ENCODE measurements at regions not wholly inside any gene's neighbourhood (a gene's known extent, or its start where the extent isn't known, plus 50 kb on each side); places are given as distances from the start of the nearest gene placed in this dataset.

DNA sequence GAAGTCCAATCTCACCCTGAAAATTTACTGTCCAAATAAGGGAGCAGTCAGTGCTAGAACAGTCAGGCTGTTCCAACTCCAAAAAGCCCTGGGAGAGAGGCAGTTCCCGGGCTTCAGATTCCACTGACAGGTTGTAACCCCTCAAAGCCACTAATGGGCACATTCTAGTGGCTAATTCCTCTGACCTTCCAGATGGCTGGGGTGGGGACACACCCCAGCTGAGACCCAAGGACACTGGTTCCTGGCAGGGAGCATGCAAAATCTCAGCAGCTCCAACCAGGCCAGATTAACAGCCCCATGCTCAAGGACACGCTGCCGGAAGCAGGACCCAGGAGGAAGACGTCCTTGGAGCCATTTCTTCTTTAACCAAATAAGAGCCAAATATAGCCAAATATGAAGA lies 92.7 kb downstream of the RPL27A start:
- FAIRE-seq, result no peak
- H3K36me3 ChIP-seq (ENCODE audit: control insufficient read depth in 3 of 3, insufficient read depth in 2 of 3, low read depth in 1 of 3, low read length in 3 of 3), result peaks cover 0 to 12% (median 0%) of the 10 kb centered on the region in 3 donors
- no peak for DNase-seq
- peaks cover 0 to 15% (median 11%) of the 10 kb centered on the region in 3 donors for H3K4me1 ChIP-seq (ENCODE audit: control insufficient read depth in 3 of 3, insufficient read depth in 2 of 3, low read depth in 1 of 3, low read length in 2 of 3)
- H3K27me3 ChIP-seq (ENCODE audit: control insufficient read depth in 3 of 3, insufficient read depth in 3 of 3, low read length in 3 of 3), result no peaks in the 10 kb centered on the region
- peak overlapping the region in 2 of 3 donors; percentile 18 to 42 for H3K27ac ChIP-seq (ENCODE audit: low read depth in 1 of 3, low read length in 2 of 3)
- WGBS, 3 donors, result 55 to 79% (median 69%) methylated on average over 4 of the region's 4 CpGs
- H3K4me3 ChIP-seq (ENCODE audit: low read depth in 1 of 3, low read length in 3 of 3), result no peak overlapping the region
- H3K9me3 ChIP-seq (ENCODE audit: control insufficient read depth in 2 of 2, insufficient read depth in 1 of 2, low read depth in 1 of 2, low read length in 1 of 2), result no peaks in the 10 kb centered on the region

DNA sequence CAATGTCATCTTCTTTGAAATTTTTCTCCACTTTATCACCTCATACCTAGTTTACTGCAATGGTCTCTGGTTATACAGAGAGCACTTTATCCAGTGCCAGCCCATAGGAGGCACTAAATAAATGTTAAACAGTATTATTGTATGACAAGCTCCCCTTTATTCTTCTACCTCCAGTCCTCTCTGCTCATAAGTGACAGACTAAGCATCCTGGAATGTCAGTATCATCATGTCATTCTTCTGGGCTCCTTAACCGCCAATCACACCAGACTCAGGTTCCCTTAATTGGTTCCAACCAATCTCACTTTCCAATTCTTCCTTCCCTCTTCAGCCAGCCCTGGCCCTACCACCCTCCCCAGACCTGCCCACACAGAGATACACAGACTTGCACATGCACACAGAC lies 93.1 kb downstream of the RPL27A start:
- WGBS, 3 donors, result 94 to 98% (median 95%) methylated on average over 1 of the region's 1 CpG
- peaks cover 0 to 11% (median 0%) of the 10 kb centered on the region in 3 donors for H3K36me3 ChIP-seq (ENCODE audit: control insufficient read depth in 3 of 3, insufficient read depth in 2 of 3, low read depth in 1 of 3, low read length in 3 of 3)
- no peaks in the 10 kb centered on the region for H3K27me3 ChIP-seq (ENCODE audit: control insufficient read depth in 3 of 3, insufficient read depth in 3 of 3, low read length in 3 of 3)
- DNase-seq (no peak), FAIRE-seq (no peak)
- peaks cover 0 to 15% (median 11%) of the 10 kb centered on the region in 3 donors for H3K4me1 ChIP-seq (ENCODE audit: control insufficient read depth in 3 of 3, insufficient read depth in 2 of 3, low read depth in 1 of 3, low read length in 2 of 3)
- H3K4me3 ChIP-seq (ENCODE audit: low read depth in 1 of 3, low read length in 3 of 3), result no peak overlapping the region
- no peaks in the 10 kb centered on the region for H3K9me3 ChIP-seq (ENCODE audit: control insufficient read depth in 2 of 2, insufficient read depth in 1 of 2, low read depth in 1 of 2, low read length in 1 of 2)
- H3K27ac ChIP-seq (ENCODE audit: low read depth in 1 of 3, low read length in 2 of 3), result peak overlapping the region in 2 of 3 donors; percentile 10 to 18

DNA sequence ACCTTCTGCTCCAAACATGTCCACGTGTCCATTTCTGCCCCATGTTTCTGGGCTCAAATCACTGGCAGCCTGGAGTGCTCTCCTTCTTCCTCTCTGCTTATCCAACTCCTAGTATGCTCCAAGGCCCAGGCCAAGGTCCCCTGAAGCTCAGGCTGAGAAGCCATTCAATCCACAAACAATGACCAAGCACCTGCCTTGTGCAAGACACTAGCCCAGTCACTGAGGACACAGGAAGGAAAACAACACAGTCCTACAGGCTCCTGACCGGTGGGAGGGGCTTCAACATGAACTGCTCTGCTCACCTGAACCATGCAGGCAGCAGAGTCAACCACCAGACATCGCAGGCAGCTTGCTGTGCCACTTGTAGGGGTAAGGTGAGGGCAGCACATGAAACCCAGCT lies 93.6 kb downstream of the RPL27A start:
- Histone ChIP-seq H3K9me3 (ENCODE audit: control insufficient read depth in 2 of 2, insufficient read depth in 1 of 2, low read depth in 1 of 2, low read length in 1 of 2) (no peaks in the 10 kb centered on the region), H3K27ac (ENCODE audit: low read depth in 1 of 3, low read length in 2 of 3) (peak overlapping the region in 1 of 3 donors; percentile 10), H3K36me3 (ENCODE audit: control insufficient read depth in 3 of 3, insufficient read depth in 2 of 3, low read depth in 1 of 3, low read length in 3 of 3) (peaks cover 0 to 16% (median 0%) of the 10 kb centered on the region in 3 donors), H3K4me1 (ENCODE audit: control insufficient read depth in 3 of 3, insufficient read depth in 2 of 3, low read depth in 1 of 3, low read length in 2 of 3) (peaks cover 0 to 15% (median 11%) of the 10 kb centered on the region in 3 donors), H3K27me3 (ENCODE audit: control insufficient read depth in 3 of 3, insufficient read depth in 3 of 3, low read length in 3 of 3) (no peaks in the 10 kb centered on the region), H3K4me3 (ENCODE audit: low read depth in 1 of 3, low read length in 3 of 3) (no peak overlapping the region)
- 73 to 92% (median 79%) methylated on average over 3 of the region's 3 CpGs for whole genome bisulfite sequencing, 3 donors
- FAIRE-seq (no peak), DNase-seq (no peak)

DNA sequence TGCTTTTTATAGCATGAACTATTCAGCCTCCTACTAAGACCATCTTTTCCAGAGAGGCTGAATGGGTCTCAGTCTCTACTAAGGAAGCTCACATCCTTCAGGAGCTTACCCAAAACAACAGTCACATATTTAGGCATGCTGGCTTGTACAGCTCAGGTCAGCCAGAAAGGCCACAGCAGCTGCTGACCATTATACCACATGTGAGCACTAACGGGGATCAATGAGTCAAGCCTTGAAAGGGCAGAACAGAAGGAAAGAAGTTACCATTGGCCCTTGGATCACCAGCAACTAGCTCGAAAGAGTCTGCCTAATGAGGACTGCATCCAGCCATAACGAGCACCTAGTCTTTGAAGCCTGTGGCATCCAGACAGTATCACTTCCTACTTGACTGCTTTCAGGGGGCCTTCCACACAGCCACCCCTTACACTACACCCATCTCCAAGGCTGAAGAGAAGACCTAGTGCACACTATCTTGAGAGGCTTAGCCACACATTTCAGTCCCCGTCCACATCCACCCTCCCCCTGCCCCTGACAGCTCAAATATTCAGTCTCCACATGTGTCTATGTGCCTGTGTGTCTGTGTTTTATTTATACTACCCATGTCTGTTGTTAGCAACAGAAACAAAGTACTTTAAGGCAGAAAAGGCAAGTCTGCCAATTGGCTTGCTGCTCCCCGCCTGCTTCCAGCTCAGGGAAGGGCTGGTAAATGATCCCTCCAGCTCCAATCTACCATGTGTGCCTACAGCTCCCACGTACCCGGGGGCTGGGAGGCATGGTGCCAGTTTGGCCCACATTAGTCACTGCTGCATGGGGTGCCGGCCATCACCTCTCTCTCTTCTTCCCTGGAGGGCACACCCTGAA lies 95.5 kb downstream of the RPL27A start:
- Histone ChIP-seq H3K27me3 (ENCODE audit: control insufficient read depth in 3 of 3, insufficient read depth in 3 of 3, low read length in 3 of 3) (no peaks in the 10 kb centered on the region), H3K27ac (ENCODE audit: low read depth in 1 of 3, low read length in 2 of 3) (peak overlapping the region in 2 of 3 donors; percentile 52 to 78), H3K9me3 (ENCODE audit: control insufficient read depth in 2 of 2, insufficient read depth in 1 of 2, low read depth in 1 of 2, low read length in 1 of 2) (no peaks in the 10 kb centered on the region), H3K4me3 (ENCODE audit: low read depth in 1 of 3, low read length in 3 of 3) (no peak overlapping the region), H3K36me3 (ENCODE audit: control insufficient read depth in 3 of 3, insufficient read depth in 2 of 3, low read depth in 1 of 3, low read length in 3 of 3) (peaks cover 0 to 16% (median 0%) of the 10 kb centered on the region in 3 donors), H3K4me1 (ENCODE audit: control insufficient read depth in 3 of 3, insufficient read depth in 2 of 3, low read depth in 1 of 3, low read length in 2 of 3) (peaks cover 0 to 15% (median 8%) of the 10 kb centered on the region in 3 donors)
- FAIRE-seq, result no peak
- WGBS, 3 donors, result 51 to 73% (median 68%) methylated on average over 8 of the region's 8 CpGs
- no peak for DNase-seq

DNA sequence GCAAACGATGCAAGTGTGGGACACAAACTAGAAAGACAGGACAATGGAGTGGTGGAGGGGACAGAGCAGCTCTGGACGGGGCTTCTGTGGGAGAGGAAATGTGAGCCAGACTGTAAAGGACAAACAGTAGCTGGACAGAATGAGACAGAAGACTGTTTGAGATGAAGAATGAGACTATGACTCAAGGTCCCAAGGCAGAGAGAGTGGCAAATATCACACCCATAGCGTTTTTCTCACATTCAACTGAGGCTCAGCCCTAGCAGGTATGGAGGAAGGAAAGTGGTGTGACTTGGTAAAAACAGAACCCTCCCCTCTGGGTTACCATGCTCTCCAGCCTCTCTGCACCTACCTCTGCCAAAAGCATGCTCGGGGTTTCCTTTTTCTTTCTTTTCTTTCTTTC lies 96.5 kb downstream of the RPL27A start:
- FAIRE-seq, result no peak
- WGBS, 3 donors, result 54 to 68% (median 55%) methylated on average over 4 of the region's 4 CpGs

DNA sequence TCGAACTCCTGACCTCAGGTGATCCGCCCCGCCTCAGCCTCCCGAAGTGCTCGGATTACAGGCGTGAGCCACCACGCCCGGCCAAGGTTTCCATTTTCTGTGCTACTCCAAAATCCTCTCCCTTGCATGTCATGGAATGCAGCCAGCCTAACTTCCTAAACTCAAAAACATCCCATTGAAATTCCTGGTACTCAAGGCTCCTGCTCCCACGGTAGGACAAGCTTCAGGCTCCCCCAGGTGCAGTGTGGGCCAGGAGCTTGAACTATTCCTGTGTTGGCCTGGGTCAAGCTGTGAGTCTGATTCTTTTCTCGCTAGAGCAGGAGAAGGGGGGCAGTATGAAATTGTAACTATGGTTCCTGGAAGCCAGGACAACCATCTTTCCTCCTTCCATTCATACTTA lies 97.1 kb downstream of the RPL27A start:
- no peaks in the 10 kb centered on the region for H3K27me3 ChIP-seq (ENCODE audit: control insufficient read depth in 3 of 3, insufficient read depth in 3 of 3, low read length in 3 of 3)
- WGBS, 3 donors, result 78 to 81% (median 81%) methylated on average over 10 of the region's 10 CpGs
- H3K4me3 ChIP-seq (ENCODE audit: low read depth in 1 of 3, low read length in 3 of 3), result no peak overlapping the region
- no peak overlapping the region for H3K27ac ChIP-seq (ENCODE audit: low read depth in 1 of 3, low read length in 2 of 3)
- peaks cover 0 to 13% (median 0%) of the 10 kb centered on the region in 3 donors for H3K36me3 ChIP-seq (ENCODE audit: control insufficient read depth in 3 of 3, insufficient read depth in 2 of 3, low read depth in 1 of 3, low read length in 3 of 3)
- H3K4me1 ChIP-seq (ENCODE audit: control insufficient read depth in 3 of 3, insufficient read depth in 2 of 3, low read depth in 1 of 3, low read length in 2 of 3), result peaks cover 0 to 9% (median 8%) of the 10 kb centered on the region in 3 donors
- FAIRE-seq, result no peak
- no peak for DNase-seq
- no peaks in the 10 kb centered on the region for H3K9me3 ChIP-seq (ENCODE audit: control insufficient read depth in 2 of 2, insufficient read depth in 1 of 2, low read depth in 1 of 2, low read length in 1 of 2)

More for the DNA sequence above, 96.5 kb downstream of the RPL27A start:
- peak overlapping the region in 1 of 3 donors; percentile 78 for H3K27ac ChIP-seq (ENCODE audit: low read depth in 1 of 3, low read length in 2 of 3)
- no peak for DNase-seq
- no peaks in the 10 kb centered on the region for H3K9me3 ChIP-seq (ENCODE audit: control insufficient read depth in 2 of 2, insufficient read depth in 1 of 2, low read depth in 1 of 2, low read length in 1 of 2)
- peaks cover 0 to 16% (median 0%) of the 10 kb centered on the region in 3 donors for H3K36me3 ChIP-seq (ENCODE audit: control insufficient read depth in 3 of 3, insufficient read depth in 2 of 3, low read depth in 1 of 3, low read length in 3 of 3)
- H3K4me1 ChIP-seq (ENCODE audit: control insufficient read depth in 3 of 3, insufficient read depth in 2 of 3, low read depth in 1 of 3, low read length in 2 of 3), result peaks cover 0 to 15% (median 8%) of the 10 kb centered on the region in 3 donors
- H3K27me3 ChIP-seq (ENCODE audit: control insufficient read depth in 3 of 3, insufficient read depth in 3 of 3, low read length in 3 of 3), result no peaks in the 10 kb centered on the region
- no peak overlapping the region for H3K4me3 ChIP-seq (ENCODE audit: low read depth in 1 of 3, low read length in 3 of 3)

DNA sequence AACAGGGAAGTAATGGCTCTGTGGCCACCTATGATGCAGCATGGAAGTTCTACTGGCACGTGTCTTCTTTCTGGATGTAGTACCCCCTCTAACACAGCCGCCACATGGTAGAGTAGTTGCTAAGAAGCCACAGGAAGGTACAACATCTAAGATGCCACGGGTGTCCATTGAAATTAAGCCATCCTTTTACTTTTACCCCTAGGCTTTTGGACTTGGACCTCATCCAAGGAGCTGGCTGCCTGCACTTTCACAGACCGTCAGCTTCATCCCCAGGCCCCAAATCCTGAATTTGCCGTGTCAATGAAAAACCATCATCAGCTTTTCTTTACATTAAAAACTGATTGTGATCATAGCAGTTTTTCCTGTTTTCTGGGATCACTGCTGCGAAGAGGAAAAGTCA lies 102.4 kb downstream of the RPL27A start:
- peak overlapping the region in 1 of 3 donors; percentile 18 for H3K27ac ChIP-seq (ENCODE audit: low read depth in 1 of 3, low read length in 2 of 3)
- peaks cover 0 to 9% (median 0%) of the 10 kb centered on the region in 3 donors for H3K36me3 ChIP-seq (ENCODE audit: control insufficient read depth in 3 of 3, insufficient read depth in 2 of 3, low read depth in 1 of 3, low read length in 3 of 3)
- peaks cover 0 to 6% (median 0%) of the 10 kb centered on the region in 3 donors for H3K4me1 ChIP-seq (ENCODE audit: control insufficient read depth in 3 of 3, insufficient read depth in 2 of 3, low read depth in 1 of 3, low read length in 2 of 3)
- H3K4me3 ChIP-seq (ENCODE audit: low read depth in 1 of 3, low read length in 3 of 3), result no peak overlapping the region
- WGBS, 3 donors, result 70 to 82% (median 80%) methylated on average over 6 of the region's 6 CpGs
- H3K9me3 ChIP-seq (ENCODE audit: control insufficient read depth in 2 of 2, insufficient read depth in 1 of 2, low read depth in 1 of 2, low read length in 1 of 2), result no peaks in the 10 kb centered on the region
- no peaks in the 10 kb centered on the region for H3K27me3 ChIP-seq (ENCODE audit: control insufficient read depth in 3 of 3, insufficient read depth in 3 of 3, low read length in 3 of 3)
- DNase-seq (no peak), FAIRE-seq (no peak)

DNA sequence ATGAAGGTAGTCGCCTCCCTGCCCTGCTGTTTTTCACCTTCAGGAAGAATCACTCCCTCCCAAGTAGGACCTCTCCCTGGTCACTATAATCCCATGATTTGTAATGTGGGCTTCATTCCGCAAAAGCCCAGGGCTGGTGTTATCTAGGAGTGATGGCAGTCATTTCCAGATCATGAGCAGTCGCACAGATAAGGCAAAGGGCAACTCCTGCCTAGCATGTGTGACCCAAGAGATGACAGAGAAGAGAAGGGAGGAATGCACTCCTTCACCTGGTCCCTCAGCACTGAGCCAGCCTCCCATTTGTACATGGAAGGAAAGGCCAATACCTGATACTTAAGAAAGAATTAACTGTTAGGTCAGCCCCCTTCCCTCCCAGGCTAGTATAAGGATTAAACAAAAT lies 102.9 kb downstream of the RPL27A start:
- H3K9me3 ChIP-seq (ENCODE audit: control insufficient read depth in 2 of 2, insufficient read depth in 1 of 2, low read depth in 1 of 2, low read length in 1 of 2), result no peaks in the 10 kb centered on the region
- DNase-seq (no peak), FAIRE-seq (no peak)
- peaks cover 0 to 6% (median under 1%) of the 10 kb centered on the region in 3 donors for H3K4me1 ChIP-seq (ENCODE audit: control insufficient read depth in 3 of 3, insufficient read depth in 2 of 3, low read depth in 1 of 3, low read length in 2 of 3)
- H3K36me3 ChIP-seq (ENCODE audit: control insufficient read depth in 3 of 3, insufficient read depth in 2 of 3, low read depth in 1 of 3, low read length in 3 of 3), result peaks cover 0 to 11% (median 0%) of the 10 kb centered on the region in 3 donors
- peak overlapping the region in 1 of 3 donors; percentile 29 for H3K27ac ChIP-seq (ENCODE audit: low read depth in 1 of 3, low read length in 2 of 3)
- WGBS, 3 donors, result 79 to 83% (median 81%) methylated on average over 3 of the region's 3 CpGs
- no peak overlapping the region for H3K4me3 ChIP-seq (ENCODE audit: low read depth in 1 of 3, low read length in 3 of 3)
- H3K27me3 ChIP-seq (ENCODE audit: control insufficient read depth in 3 of 3, insufficient read depth in 3 of 3, low read length in 3 of 3), result no peaks in the 10 kb centered on the region
